ENCODE measurements at regions not wholly inside any gene's neighbourhood (a gene's known extent, or its start where the extent isn't known, plus 50 kb on each side); places are given as distances from the start of the nearest gene placed in this dataset.

GRCh38 chr2:147242445-147242844 is 602.4 kb upstream of the ACVR2A start:
- no peak for DNase-seq

GRCh38 chr2:147236601-147237000 is 608.2 kb upstream of the ACVR2A start:
- no peak for DNase-seq

- DNase-seq: no peak
These were observed 612.6 kb upstream of the ACVR2A start for GRCh38 chr2:147232225-147232669.

GRCh38 chr2:147231607-147232006 is 613.2 kb upstream of the ACVR2A start:
- DNase-seq: no peak

- DNase-seq: no peak
These were observed 613.7 kb upstream of the ACVR2A start for GRCh38 chr2:147231081-147231480.

DNA sequence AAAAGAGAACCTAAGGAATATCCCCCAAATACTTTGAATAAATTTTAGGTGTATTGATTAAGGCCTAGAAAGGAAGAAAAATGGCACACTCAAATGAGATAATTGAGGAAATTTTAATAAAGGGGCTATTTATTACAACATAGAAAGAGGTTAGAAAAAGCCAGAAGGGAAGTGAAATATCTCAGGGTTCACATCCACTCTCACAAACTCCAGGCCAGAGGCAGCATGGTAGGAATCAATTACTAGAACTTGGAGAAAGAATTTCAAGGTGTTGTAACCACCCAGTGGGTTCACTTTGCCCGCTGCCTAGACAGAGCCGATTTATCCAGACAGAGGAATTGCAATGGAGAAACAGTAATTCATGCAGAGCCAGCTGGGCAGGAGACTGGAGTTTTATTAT is 617.5 kb upstream of the ACVR2A start:
- no peak for DNase-seq

DNA sequence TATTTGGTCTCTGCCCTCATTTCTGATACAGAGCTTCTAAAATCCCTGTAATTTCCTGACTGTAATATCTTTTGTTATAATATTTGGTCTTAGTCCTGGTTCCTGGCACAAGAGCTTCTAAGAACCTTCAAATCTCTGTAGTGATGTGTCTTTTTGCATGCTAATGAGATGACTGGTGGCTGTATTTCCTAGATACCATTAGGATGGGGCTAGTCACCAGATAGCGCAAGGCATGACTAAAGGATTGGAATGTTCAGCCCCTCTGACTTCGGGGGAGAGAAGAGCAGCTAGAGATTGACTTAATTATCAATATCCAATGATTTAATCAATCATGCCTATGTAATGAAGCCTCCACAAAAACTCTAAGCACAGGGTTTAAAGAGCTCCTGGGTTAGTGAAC is 620.8 kb upstream of the ACVR2A start:
- no peak for DNase-seq

DNA sequence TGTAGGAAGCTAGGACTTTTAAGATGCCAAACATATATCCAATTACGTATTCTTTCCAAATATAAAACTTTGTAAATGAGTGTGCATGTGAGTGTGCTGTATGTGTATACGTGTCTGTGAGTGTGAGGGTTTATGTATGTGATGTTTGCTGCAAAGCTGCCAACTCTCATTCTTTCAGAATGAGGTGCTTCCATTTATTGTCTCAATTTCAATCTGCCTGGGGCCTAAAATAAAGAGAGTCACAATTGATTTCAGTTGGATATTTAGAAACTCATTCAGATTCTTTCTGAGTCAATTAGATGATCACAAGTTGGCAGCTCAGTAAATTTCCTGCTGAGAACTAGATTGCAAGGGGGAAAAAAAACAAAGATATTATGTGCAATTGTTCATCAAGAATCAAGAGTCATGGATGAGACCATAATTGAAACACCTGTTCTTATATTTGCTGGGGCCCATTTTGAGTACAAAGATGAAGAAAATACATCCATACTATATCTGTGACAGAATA is 621.2 kb upstream of the ACVR2A start:
- DNase-seq: no peak

- DNase-seq: no peak
These were observed 621.7 kb upstream of the ACVR2A start for GRCh38 chr2:147223119-147223518.

DNA sequence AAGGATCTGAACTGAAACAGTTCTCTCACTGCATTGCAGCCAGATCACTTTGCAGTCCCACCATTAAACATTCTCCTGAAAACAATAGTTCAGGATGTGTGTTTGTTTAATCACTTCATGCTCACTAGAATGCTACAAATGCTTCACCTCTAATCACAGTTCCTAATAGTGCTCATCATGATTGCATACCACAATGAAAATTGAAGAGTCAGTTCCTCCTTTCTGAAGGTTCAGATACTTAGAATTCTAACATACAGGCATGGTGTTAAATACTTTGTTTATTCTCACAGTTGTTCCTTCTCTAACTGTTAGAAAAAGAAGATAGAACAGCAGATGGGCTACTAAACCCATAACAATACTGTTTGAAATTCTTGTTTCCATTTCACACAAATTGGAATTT is 622.3 kb upstream of the ACVR2A start:
- DNase-seq: no peak

DNA sequence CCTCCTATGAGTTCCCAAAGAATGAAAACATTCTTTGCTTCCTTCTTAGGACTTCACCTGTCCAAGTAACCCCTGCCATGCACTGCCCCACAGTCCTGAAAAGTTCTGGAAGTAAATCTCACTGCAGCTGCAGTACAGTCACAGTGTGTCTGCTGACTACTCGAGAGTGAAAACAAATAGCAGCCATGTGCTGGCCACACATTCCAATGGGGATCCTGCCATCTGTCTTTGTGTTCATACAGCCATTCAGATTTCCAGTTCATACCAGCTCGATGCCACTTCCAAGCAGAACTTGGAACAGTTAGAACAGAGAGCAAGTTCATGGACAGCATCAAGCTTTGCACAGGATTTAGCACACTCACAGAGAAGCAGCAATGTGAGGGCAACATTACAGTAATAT is 629.9 kb upstream of the ACVR2A start:
- DNase-seq: no peak

DNA sequence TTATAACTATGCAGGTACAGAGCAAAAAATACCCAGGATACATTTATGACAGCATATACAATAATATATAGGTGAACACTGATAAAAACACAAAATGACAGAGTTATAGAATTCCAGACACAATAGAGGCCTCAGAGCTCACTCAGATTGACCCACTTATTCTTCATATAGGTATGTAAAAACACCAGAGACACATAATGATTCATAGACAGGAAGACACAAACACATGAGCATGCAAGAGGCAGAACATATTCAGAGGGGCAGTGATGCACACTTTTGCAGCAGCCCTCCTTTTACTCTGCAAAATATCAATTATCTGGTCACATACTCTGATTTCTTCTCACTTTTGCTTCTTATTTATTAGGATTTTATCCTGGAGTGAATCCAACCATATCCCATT is 633.3 kb upstream of the ACVR2A start:
- no peak for DNase-seq

- DNase-seq: no peak
These were observed 640.7 kb upstream of the ACVR2A start for GRCh38 chr2:147204102-147204501.

DNA sequence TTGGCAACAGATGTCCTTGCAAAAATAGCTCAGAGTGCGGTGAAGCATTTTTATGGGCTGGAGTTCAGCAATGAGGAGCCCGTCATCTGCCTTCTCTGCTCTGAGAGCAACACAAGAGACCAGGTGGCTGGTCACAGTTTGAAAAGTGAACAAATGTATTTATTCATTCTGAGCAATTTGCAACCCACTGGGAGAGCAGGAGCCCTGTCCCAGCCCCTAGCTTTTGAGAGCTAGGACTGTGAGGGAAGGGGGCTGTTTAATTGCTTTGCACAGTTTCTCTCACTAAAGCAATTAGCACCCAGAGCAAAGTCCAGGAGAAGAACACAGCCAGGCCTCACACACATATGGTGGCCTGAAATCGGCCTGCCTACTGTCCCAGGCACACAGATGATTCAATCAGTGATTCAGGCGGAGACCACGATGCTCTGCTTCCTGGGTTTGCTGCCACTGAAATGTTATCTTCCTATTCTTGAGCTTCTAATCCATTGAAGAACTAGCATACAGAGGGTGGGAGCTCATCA is 646.1 kb upstream of the ACVR2A start:
- DNase-seq: no peak

GRCh38 chr2:147197754-147198483 is 646.9 kb upstream of the ACVR2A start:
- DNase-seq: no peak

- no peak for DNase-seq
These were observed 662.6 kb upstream of the ACVR2A start for GRCh38 chr2:147182260-147182659.

- DNase-seq: no peak
These were observed 663.3 kb upstream of the ACVR2A start for GRCh38 chr2:147181351-147182029.

- DNase-seq: no peak
These were observed 667.6 kb upstream of the ACVR2A start for GRCh38 chr2:147177071-147177857.

GRCh38 chr2:147174824-147175254 is 670.0 kb upstream of the ACVR2A start:
- DNase-seq: no peak

GRCh38 chr2:147173798-147174197 is 671.0 kb upstream of the ACVR2A start:
- no peak for DNase-seq

DNA sequence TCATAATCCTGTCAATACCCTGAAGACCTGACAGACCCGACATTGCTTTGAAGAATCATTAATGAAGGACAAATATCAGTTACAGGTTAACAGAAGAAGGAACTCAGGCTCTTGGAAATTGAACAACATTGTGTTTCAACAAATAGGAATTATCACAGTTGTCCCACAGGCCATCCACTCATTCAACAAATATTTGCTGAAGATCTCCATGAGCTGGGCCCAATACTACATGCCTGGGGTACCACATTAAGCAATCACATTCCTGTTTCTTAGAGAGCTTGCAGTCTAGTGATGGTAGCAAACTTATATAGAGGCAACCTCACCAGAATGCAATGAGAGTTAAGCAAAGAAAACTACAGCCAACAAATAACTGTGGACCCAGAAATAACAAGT is 671.6 kb upstream of the ACVR2A start:
- no peak for DNase-seq

- no peak for DNase-seq
These were observed 672.2 kb upstream of the ACVR2A start for GRCh38 chr2:147172493-147173188.

GRCh38 chr2:147171941-147172340 is 672.9 kb upstream of the ACVR2A start:
- no peak for DNase-seq

Measured in GF-D8 (cell line).